HG02938 (cell line): ENCODE measurements at regions not wholly inside any gene's neighbourhood (a gene's known extent, or its start where the extent isn't known, plus 50 kb on each side); places are given as distances from the start of the nearest gene placed in this dataset.
"Not testable (repeated sequence)": the region's sequence is repeated elsewhere in the genome, so short reads cannot be mapped to it uniquely, and the experiment has no call there.

Experiments used
- ATAC-seq: cut with Tn5 transposase; IDR thresholded peaks from one replicate; pipeline ENCODE4 v1.9.1; 2021; ENCODE audit warnings: mild to moderate bottlenecking, moderate library complexity; ENCODE audit not compliant: unreplicated experiment

DNA sequence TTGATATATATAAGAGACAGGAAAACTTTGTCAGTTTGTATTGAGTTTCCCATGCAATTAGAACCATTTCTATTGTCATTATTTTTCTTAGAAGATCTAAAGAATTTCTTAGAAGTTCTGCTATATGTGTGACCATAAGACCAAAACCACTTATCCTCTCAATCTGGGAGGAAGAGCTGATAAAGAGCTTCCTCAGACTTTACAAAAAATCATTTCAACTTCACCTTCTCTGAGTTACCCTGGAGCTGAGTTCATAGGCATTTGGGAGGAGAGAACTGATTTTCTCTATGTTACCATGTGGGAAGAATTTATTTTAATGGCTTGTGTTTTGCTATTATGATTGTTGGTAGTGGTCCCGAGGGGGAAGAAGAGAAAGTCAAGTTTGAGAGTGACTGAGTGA is 329.3 kb downstream of the GPD2 start:
- no peak for ATAC-seq

DNA sequence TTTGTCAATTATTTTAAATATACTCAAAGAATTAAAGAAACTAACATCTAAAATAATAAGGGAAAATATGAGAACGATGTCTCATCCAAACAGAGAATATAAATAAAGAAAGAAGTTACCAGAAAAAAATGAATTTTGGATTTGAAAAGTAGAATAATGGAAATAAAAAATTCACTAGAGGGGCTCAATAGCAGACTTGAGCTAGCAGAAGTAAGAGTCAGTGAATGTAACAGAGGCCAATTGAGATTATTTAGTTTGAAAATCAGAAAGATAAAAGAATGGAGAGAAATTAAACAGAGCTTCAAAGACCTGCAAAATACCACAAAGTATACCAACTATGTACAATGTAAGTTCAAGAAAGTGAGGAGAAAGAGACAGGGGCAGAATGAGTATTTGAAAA is 333.6 kb downstream of the GPD2 start:
- no peak for ATAC-seq

DNA sequence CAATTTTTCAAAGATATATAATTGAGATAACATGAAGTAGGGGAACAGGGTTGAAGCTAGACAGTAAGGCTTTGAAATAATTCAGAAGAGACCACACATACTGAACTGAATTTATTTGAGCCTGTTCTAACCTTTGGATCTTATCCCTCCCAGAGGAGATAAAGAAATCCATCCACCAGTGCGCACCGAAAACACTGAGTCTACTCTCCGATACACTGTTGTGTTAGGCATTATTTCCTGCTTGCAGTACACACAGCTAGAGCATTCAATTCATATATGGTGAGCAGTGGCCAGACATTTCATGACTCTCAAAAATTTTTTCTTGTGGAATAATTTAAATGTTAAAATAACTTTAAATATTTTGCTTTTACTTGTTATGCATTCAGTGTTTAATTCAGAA is 342.7 kb downstream of the GPD2 start:
- no peak for ATAC-seq

GRCh38 chr2:156779416-156780120 is 343.4 kb downstream of the GPD2 start:
- ATAC-seq = no peak

DNA sequence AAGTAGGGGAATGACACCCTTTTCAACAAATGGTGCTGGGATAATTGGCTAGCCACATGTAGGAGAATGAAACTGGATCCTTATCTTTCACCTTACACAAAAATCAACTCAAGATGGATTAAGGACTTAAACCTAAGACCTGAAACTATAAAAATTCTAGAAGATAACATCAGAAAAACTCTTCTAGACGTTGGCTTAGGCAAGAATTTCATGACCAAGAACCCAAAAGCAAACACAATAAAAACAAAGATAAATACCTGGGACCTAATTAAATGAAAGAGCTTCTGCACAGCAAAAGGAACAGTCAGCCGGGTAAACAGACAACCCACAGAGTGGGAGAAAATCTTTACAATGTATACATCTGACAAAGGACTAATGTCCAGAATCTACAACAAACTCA is 345.5 kb downstream of the GPD2 start:
- ATAC-seq = not testable (repeated sequence)

- no peak for ATAC-seq
Observed at GRCh38 chr2:156784020-156784701, 348.0 kb downstream of the GPD2 start.

- ATAC-seq = no peak
Observed at GRCh38 chr2:156787517-156787916, 351.3 kb downstream of the GPD2 start.

GRCh38 chr2:156790343-156791037 is 354.3 kb downstream of the GPD2 start:
- ATAC-seq = no peak

DNA sequence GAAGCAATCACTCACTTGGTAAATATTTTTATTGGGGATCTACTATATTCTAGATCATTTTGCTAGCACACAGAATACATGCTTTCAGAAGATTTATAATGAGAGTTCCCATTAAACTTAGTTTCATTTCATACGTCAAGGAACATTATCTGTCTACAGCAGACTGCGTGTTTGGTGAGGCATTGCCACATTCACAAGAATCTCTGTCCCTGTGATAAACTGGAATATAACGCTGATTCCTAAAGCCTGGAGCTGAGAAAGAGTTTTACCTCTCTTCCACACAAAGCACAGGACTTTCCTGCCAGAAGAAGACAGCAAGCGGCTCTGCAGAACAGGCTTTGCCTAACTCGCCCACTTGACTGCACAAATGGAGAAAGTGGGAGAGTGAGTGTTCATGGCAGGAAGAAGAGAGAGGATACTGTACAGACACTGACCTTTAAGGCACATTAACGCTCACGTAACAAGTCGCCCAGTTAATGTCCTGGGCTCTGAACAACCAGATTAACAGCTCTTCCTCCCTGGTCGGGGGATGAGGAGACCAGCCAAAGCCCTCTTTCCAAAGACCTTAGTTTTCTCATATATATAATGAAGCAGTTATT is 356.2 kb downstream of the GPD2 start:
- no peak for ATAC-seq

DNA sequence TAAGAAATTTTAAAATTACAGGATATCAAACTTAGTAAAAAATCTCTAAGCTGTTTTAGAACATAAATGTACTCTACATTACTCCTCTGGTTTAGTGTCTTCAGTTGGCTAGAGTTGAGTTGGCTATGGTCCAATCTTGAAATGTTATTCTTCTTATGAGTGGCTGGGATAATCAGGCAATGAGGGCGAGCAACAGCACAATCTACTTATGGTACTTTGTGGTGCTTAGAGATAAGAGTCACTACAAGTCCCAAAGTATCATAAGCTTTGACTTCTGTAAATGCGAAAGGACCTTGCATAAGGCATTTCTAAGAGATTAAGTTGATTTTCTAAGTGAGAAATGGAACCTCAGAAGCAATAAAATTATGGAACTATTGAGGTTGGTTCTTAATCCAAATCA is 361.7 kb downstream of the GPD2 start:
- no peak for ATAC-seq

DNA sequence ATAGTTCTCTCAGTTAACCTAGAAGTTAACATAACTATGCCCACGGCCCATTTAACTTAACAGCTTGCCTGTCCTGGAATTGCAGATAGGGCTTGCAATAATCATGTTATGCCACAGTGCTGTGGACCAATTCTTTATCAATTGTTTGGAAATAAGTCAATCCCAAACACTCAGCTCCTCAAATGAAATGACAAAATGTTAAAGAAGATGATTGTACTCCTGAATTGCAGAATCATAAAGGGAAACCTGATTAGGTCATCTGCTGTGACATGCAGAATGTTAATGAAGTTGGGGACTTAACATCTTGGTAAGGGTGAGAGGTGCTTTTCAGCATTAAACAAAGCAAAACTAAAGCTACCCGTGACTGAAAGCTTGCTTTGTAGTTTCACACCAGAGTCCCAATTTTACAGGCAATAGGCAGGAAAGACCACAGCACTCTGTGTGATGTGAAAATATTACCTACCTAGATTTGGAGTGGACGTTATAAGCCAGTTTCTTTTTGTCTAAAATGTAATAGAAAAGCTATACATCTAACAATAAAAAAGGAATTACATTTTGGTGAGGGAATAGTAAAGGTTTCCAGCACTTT is 364.0 kb downstream of the GPD2 start:
- ATAC-seq = no peak

GRCh38 chr2:156800781-156801361 is 364.7 kb downstream of the GPD2 start:
- no peak for ATAC-seq

DNA sequence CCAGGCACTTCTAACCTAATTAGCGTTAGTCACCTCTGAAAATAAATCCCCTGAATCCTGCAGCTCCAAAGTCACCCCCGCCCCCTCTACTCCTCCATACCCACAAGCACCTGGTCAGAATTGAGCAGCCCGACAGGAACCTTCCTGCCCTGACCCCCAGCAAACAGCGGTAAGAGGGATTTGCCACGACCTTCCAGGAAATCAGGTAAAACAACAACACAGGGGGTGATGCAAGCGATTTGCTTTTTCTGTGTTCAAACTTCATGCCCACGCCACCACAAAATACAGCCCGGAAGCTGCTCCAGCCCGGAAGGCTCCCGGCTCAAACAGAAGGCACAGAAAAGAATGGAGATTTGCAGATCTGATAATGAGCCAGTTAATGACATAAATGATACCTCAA is 367.1 kb downstream of the GPD2 start:
- ATAC-seq = no peak

DNA sequence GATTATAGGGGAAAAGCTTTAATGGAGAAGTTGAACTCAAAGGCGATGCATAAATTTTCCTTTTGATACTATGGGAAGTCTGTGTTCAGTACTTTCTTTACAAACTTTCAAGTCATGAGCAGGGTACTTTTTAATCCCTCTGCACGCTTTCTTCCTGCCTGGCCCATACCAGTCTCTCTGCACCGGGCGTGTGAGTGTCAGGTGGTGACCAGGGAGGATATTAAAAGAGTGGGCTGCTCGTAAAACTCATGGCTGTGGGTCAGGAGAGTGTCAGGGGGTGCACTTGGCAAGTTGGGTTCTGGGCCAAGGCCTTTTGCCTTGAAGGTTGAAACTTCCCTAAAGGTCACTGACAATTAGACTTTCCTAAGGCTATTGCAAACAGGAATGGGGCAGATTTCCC is 367.8 kb downstream of the GPD2 start:
- ATAC-seq = no peak

- no peak for ATAC-seq
Observed at GRCh38 chr2:156810094-156810493, 373.9 kb downstream of the GPD2 start.

DNA sequence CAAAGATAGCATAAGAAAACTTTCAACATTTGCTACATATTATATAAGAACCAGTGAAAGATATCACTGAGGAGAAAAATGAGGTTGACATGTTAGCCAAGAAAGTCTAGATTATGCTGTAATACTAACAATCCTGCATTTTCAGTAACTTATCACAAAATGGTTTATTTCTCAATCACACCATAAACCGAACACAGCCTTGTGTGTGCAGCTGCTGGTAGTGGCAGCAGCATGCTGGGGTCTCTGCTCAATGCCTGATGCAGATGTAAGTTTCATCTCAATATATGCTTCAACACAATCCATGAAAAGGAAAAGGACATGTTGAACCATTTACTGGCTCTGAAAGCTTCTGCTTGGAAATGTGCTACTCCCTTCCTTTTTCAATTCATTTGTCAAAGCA is 376.3 kb downstream of the GPD2 start:
- ATAC-seq = no peak

- no peak for ATAC-seq
Observed at GRCh38 chr2:156817430-156817829, 381.3 kb downstream of the GPD2 start.

- ATAC-seq = no peak
Observed at GRCh38 chr2:156818221-156818620, 382.0 kb downstream of the GPD2 start.

- ATAC-seq = no peak
Observed at GRCh38 chr2:156818944-156819343, 382.8 kb downstream of the GPD2 start.

DNA sequence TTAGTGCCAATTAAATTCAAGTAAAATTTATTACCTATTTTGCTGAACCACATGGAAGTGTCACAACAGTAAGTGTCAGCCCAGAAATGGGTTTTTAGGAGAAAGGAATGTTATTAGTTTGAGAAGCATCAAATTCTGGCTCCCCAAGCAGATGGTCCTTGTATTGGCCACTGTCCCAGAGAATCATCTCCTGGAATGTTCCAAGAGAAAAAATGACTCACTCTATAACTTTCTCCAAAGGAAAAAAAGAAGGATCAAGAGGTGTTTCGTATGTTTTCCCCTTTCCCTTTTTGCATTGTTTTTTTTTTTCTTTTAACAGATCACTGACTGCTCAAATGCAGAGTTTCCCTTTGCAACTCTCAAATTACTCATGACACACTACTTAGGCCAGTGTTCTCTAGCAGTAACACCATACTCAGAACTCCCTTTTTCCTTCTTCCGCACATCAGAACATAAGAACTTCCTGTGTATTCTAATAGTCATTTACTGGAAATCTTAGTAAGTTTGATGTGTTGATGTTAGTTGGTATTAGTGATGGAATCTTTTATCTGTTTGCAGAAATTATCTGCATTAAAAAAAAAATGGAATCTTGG is 390.3 kb downstream of the GPD2 start:
- ATAC-seq = no peak

- ATAC-seq = no peak
Observed at GRCh38 chr2:156834431-156834830, 398.3 kb downstream of the GPD2 start.
